LHCN-M2 (cell line): ENCODE measurements at regions not wholly inside any gene's neighbourhood (a gene's known extent, or its start where the extent isn't known, plus 50 kb on each side); places are given as distances from the start of the nearest gene placed in this dataset.
A peak's percentile ranks its signal among the peaks of the same experiment; 100 is the strongest.

Experiments used
- DNase-seq: peaks from one replicate; pipeline ENCODE4 v3.0.0-alpha.2; 2012; ENCODE audit warnings: low read depth

- DNase-seq: no peak
Observed at GRCh38 chr12:84603484-84604248, 308.9 kb downstream of the SLC6A15 start.

GRCh38 chr12:84601483-84601882 lies 311.1 kb downstream of the SLC6A15 start:
- no peak for DNase-seq

- peak; percentile 49 for DNase-seq
Observed at GRCh38 chr12:84599539-84599938, 313.1 kb downstream of the SLC6A15 start.

- DNase-seq: no peak
Observed at GRCh38 chr12:84596266-84596665, 316.3 kb downstream of the SLC6A15 start.

- no peak for DNase-seq
Observed at GRCh38 chr12:84594157-84594556, 318.4 kb downstream of the SLC6A15 start.

GRCh38 chr12:84585776-84586395 lies 326.7 kb downstream of the SLC6A15 start:
- DNase-seq: peak; percentile 60

- DNase-seq: no peak
Observed at GRCh38 chr12:84572196-84572595, 340.4 kb downstream of the SLC6A15 start.

GRCh38 chr12:84562331-84562730 lies 350.3 kb downstream of the SLC6A15 start:
- no peak for DNase-seq

GRCh38 chr12:84561351-84561750 lies 351.2 kb downstream of the SLC6A15 start:
- DNase-seq: peak; percentile 2

- DNase-seq: no peak
Observed at GRCh38 chr12:84554199-84554723, 358.3 kb downstream of the SLC6A15 start.

GRCh38 chr12:84553331-84554117 lies 359.1 kb downstream of the SLC6A15 start:
- no peak for DNase-seq

- DNase-seq: no peak
Observed at GRCh38 chr12:84551373-84551772, 361.2 kb downstream of the SLC6A15 start.

- no peak for DNase-seq
Observed at GRCh38 chr12:84550518-84550917, 362.1 kb downstream of the SLC6A15 start.

- no peak for DNase-seq
Observed at GRCh38 chr12:84542289-84542688, 370.3 kb downstream of the SLC6A15 start.

GRCh38 chr12:84537666-84538065 lies 374.9 kb downstream of the SLC6A15 start:
- no peak for DNase-seq

- no peak for DNase-seq
Observed at GRCh38 chr12:84512751-84513150, 399.8 kb downstream of the SLC6A15 start.

- peak; percentile 1 for DNase-seq
Observed at GRCh38 chr12:84508851-84509260, 403.7 kb downstream of the SLC6A15 start.

- DNase-seq: peak; percentile 62
Observed at GRCh38 chr12:84507956-84508850, 404.4 kb downstream of the SLC6A15 start.

- no peak for DNase-seq
Observed at GRCh38 chr12:84506282-84506681, 406.3 kb downstream of the SLC6A15 start.

GRCh38 chr12:84502907-84503787 lies 409.5 kb downstream of the SLC6A15 start:
- DNase-seq: peak; percentile 40
